ENCODE measurements at regions not wholly inside any gene's neighbourhood (a gene's known extent, or its start where the extent isn't known, plus 50 kb on each side); places are given as distances from the start of the nearest gene placed in this dataset.

DNA sequence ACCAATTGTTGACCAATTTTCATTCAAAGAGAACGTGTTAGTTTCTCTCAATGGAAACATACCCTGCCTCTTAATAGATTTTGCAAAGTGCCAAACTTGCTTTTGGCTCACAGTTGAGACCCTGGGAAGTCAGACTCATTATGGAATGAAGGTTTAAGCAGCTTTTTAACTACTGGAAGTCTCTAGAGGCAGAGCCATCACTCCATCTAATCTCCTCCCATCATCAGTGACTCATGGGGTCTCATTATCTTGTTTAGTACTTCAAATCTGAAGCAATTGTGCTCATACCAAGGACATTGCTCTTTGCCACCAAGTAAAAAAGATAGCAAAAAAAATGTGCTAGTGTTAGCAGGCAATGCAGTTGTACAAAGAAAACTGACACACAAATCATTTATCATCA lies 537.1 kb upstream of the LRRC4C start:
- in situ Hi-C loops (cut with MboI; ENCODE audit: low pct_ligation_motif_present in 1 of 4, low pct_unique_long_range_greater_than_20kb in 1 of 4, low sequenced_read_pairs in 3 of 4): loop anchor here in 1 of 4 donors (25.0 kb wide), 1 partner anchor 109 kb away; no protein-coding TSS in a partner anchor
- H3K36me3 ChIP-seq: no peaks in the 10 kb centered on the region
- H3K9me3 ChIP-seq: no peaks in the 10 kb centered on the region
- intact Hi-C loops (cut with DNase I; ENCODE audit: low total_unique reads): no loop called here
- no peak overlapping the region for H3K4me3 ChIP-seq
- DNase-seq: no peak
- no peak overlapping the region for H3K27ac ChIP-seq
- H3K4me1 ChIP-seq: no peaks in the 10 kb centered on the region
- 58 to 62% methylated on average over 1 of the region's 1 CpG for WGBS, 2 donors (ENCODE audit: low coverage in 1 of 2)
- no peaks in the 10 kb centered on the region for H3K27me3 ChIP-seq
- no peak for TF ChIP-seq POLR2AphosphoS5 (IDR thresholded peaks at IDR 0.05)
- TF ChIP-seq EP300 (IDR thresholded peaks at IDR 0.05; ENCODE audit: low read depth): no peak
- no peak for TF ChIP-seq POLR2A (IDR thresholded peaks at IDR 0.05)
- TF ChIP-seq CTCF (IDR thresholded peaks at IDR 0.05): no peak

- Histone ChIP-seq H3K4me1 (no peaks in the 10 kb centered on the region), H3K4me3 (no peak overlapping the region), H3K9me3 (no peaks in the 10 kb centered on the region)
Observed at GRCh38 chr11:41997844-41998401, 538.5 kb upstream of the LRRC4C start.

DNA sequence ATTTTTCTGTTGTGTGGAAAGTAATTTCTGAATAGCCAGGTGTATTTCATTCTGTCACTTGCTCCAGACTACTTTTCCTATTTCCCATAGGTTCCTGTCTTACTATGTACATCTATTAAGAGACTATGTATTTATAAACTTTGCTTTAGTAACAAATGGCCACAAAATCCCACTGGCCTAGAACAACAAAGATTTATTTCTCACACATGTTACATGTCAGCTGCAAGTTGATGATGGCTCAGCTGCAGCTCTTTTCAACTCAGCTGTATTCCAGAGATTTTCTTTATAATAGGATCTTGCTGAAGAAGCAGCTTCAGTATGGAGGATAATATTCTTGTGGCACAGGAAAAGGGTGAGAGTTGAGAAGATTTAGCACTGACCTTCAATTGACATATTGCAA lies 539.6 kb upstream of the LRRC4C start:
- DNase-seq: no peak
- in situ Hi-C loops (cut with MboI; ENCODE audit: low pct_ligation_motif_present in 1 of 4, low pct_unique_long_range_greater_than_20kb in 1 of 4, low sequenced_read_pairs in 3 of 4): loop anchor here in 1 of 4 donors (25.0 kb wide), 1 partner anchor 112 kb away; no protein-coding TSS in a partner anchor
- intact Hi-C loops (cut with DNase I; ENCODE audit: low total_unique reads): no loop called here
- Histone ChIP-seq H3K4me1 (no peaks in the 10 kb centered on the region), H3K27me3 (no peaks in the 10 kb centered on the region), H3K36me3 (no peaks in the 10 kb centered on the region), H3K27ac (no peak overlapping the region), H3K9me3 (no peaks in the 10 kb centered on the region), H3K4me3 (no peak overlapping the region)
- no peak for TF ChIP-seq POLR2AphosphoS5 (IDR thresholded peaks at IDR 0.05)
- no peak for TF ChIP-seq EP300 (IDR thresholded peaks at IDR 0.05; ENCODE audit: low read depth)
- no peak for TF ChIP-seq CTCF (IDR thresholded peaks at IDR 0.05)
- TF ChIP-seq POLR2A (IDR thresholded peaks at IDR 0.05): no peak

More at GRCh38 chr11:41997844-41998401, 538.5 kb upstream of the LRRC4C start:
- no peak overlapping the region for H3K27ac ChIP-seq
- in situ Hi-C loops (cut with MboI; ENCODE audit: low pct_ligation_motif_present in 1 of 4, low pct_unique_long_range_greater_than_20kb in 1 of 4, low sequenced_read_pairs in 3 of 4): loop anchor here in 1 of 4 donors (25.0 kb wide), 1 partner anchor 111 kb away; no protein-coding TSS in a partner anchor
- no peaks in the 10 kb centered on the region for H3K36me3 ChIP-seq
- H3K27me3 ChIP-seq: no peaks in the 10 kb centered on the region
- intact Hi-C loops (cut with DNase I; ENCODE audit: low total_unique reads): no loop called here
- TF ChIP-seq POLR2AphosphoS5 (IDR thresholded peaks at IDR 0.05) (no peak), CTCF (IDR thresholded peaks at IDR 0.05) (no peak), POLR2A (IDR thresholded peaks at IDR 0.05) (no peak), EP300 (IDR thresholded peaks at IDR 0.05; ENCODE audit: low read depth) (no peak)
- DNase-seq: no peak
- WGBS, 2 donors (ENCODE audit: low coverage in 1 of 2): 82 to 92% methylated on average over 5 of the region's 5 CpGs

GRCh38 chr11:42003801-42004200 lies 544.3 kb upstream of the LRRC4C start:
- in situ Hi-C loops (cut with MboI; ENCODE audit: low pct_ligation_motif_present in 1 of 4, low pct_unique_long_range_greater_than_20kb in 1 of 4, low sequenced_read_pairs in 3 of 4): no loop called here
- Histone ChIP-seq H3K27me3 (no peaks in the 10 kb centered on the region), H3K4me3 (no peak overlapping the region), H3K4me1 (no peaks in the 10 kb centered on the region), H3K27ac (no peak overlapping the region), H3K36me3 (no peaks in the 10 kb centered on the region), H3K9me3 (no peaks in the 10 kb centered on the region)
- DNase-seq: no peak
- TF ChIP-seq EP300 (IDR thresholded peaks at IDR 0.05; ENCODE audit: low read depth): no peak
- TF ChIP-seq POLR2AphosphoS5 (IDR thresholded peaks at IDR 0.05): no peak
- TF ChIP-seq POLR2A (IDR thresholded peaks at IDR 0.05): no peak
- no peak for TF ChIP-seq CTCF (IDR thresholded peaks at IDR 0.05)
- intact Hi-C loops (cut with DNase I; ENCODE audit: low total_unique reads): no loop called here
- 45 to 48% methylated on average over 2 of the region's 2 CpGs for WGBS, 2 donors (ENCODE audit: low coverage in 1 of 2)

Data from transverse colon (tissue), 4 donors.